ENCODE measurements at regions not wholly inside any gene's neighbourhood (a gene's known extent, or its start where the extent isn't known, plus 50 kb on each side); places are given as distances from the start of the nearest gene placed in this dataset.

DNA sequence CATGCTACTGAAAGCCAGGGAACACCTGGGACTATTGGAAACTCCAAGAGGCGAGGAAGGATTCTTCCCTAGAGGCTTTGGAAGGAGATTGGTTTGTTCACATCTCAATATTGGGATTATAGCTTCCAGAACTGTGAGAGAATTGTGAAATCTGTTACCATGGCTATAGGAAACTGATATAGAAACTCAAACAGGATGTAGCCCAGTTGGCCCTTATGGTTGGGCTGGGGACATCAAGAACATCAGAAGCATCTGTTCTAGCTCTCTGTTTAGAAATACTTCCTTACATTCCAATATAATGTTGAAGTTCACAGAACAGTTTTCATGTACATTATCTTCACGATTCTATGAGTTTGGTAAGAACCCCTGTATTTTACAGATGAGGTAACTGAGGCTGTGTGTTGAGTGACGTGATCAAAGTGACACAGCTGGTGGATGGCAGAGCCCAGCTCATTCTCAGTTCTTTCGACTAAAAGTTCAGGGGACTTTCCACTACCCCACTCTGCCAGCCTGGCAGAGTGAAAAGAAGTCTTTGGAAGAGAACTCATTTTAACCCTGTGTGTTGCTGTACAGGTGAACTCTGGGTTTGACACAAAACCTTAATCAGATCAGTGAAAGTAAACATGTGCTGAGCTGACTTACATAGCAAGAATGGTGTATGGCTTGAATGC is 183.0 kb downstream of the GBA3 start:
- intact Hi-C loops (cut with DNase I): no loop called here
- no peaks in the 10 kb centered on the region for H3K9me3 ChIP-seq
- no peak overlapping the region for H3K27ac ChIP-seq (replicated peaks in 1 of 4)
- H3K36me3 ChIP-seq: no peaks in the 10 kb centered on the region
- 82% methylated on average over 4 of the region's 4 CpGs for WGBS
- no peak for DNase-seq (ENCODE audit: extremely low spot score)
- TF ChIP-seq, protein P1, sequence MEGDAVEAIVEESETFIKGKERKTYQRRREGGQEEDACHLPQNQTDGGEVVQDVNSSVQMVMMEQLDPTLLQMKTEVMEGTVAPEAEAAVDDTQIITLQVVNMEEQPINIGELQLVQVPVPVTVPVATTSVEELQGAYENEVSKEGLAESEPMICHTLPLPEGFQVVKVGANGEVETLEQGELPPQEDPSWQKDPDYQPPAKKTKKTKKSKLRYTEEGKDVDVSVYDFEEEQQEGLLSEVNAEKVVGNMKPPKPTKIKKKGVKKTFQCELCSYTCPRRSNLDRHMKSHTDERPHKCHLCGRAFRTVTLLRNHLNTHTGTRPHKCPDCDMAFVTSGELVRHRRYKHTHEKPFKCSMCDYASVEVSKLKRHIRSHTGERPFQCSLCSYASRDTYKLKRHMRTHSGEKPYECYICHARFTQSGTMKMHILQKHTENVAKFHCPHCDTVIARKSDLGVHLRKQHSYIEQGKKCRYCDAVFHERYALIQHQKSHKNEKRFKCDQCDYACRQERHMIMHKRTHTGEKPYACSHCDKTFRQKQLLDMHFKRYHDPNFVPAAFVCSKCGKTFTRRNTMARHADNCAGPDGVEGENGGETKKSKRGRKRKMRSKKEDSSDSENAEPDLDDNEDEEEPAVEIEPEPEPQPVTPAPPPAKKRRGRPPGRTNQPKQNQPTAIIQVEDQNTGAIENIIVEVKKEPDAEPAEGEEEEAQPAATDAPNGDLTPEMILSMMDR (IDR thresholded peaks at IDR 0.05): no peak
- TF ChIP-seq EP300 (IDR thresholded peaks at IDR 0.05) (no peak), POLR2AphosphoS5 (IDR thresholded peaks at IDR 0.05) (no peak), POLR2A (IDR thresholded peaks at IDR 0.05; ENCODE audit: low read depth) (no peak)
- H3K4me3 ChIP-seq: no peak overlapping the region
- H3K27me3 ChIP-seq: no peaks in the 10 kb centered on the region
- no peaks in the 10 kb centered on the region for H3K4me1 ChIP-seq

DNA sequence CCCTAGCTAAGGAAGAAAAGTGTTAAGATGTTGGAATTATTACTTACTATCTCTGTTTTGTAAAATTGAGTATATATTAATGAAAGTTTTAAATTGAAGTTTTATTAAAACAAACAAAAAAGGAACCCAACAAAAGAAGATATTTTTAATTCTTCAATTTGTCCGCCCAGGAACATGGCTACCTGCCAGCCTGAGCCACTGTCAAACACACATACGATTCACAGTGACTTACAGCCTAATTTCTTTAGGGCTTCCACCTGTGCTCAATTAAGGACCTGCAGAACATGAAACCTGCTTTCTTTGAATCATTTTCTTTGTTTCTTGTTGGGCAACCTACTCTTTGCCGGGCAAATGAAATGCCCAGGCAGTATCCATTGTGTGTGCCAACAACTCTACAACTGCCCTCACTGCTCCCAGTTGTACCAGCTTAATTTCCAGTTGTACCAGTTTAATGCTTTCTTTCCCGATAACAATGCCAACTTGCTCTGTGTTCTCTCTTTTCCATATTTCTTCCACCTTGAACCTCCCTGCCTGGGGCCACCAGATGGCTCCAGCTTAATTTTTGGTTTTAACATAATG is 181.7 kb downstream of the GBA3 start:
- 76% methylated on average over 4 of the region's 4 CpGs for WGBS
- no peaks in the 10 kb centered on the region for H3K27me3 ChIP-seq
- no peak overlapping the region for H3K27ac ChIP-seq (replicated peaks in 1 of 4)
- intact Hi-C loops (cut with DNase I): no loop called here
- no peaks in the 10 kb centered on the region for H3K9me3 ChIP-seq
- DNase-seq (ENCODE audit: extremely low spot score): no peak
- H3K36me3 ChIP-seq: no peaks in the 10 kb centered on the region
- TF ChIP-seq POLR2A (IDR thresholded peaks at IDR 0.05; ENCODE audit: low read depth) (no peak), POLR2AphosphoS5 (IDR thresholded peaks at IDR 0.05) (no peak), EP300 (IDR thresholded peaks at IDR 0.05) (no peak)
- TF ChIP-seq, protein P1 (IDR thresholded peaks at IDR 0.05): no peak
- H3K4me1 ChIP-seq: no peaks in the 10 kb centered on the region
- H3K4me3 ChIP-seq: no peak overlapping the region

DNA sequence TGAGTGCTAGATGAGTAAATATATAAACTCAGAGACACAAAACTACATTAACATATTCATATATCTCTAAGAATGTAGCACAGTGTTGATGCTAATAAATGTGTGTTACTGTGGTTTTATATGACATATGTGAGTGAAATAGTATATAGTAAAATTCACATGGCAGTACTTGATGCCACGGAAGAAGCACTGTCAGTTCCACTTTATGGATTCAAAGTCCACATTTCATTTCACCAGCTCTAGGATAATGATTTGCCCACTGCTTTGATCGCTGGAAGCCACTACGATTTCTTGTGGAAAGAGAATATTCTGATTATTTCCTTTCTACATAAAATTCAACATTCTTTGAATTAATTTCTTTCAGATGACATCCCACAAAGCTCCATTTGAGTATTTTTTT is 181.2 kb downstream of the GBA3 start:
- no peak for DNase-seq (ENCODE audit: extremely low spot score)
- Histone ChIP-seq H3K27ac (replicated peaks in 1 of 4) (no peak overlapping the region), H3K36me3 (no peaks in the 10 kb centered on the region), H3K4me3 (no peak overlapping the region), H3K9me3 (no peaks in the 10 kb centered on the region), H3K4me1 (no peaks in the 10 kb centered on the region), H3K27me3 (no peaks in the 10 kb centered on the region)
- TF ChIP-seq EP300 (IDR thresholded peaks at IDR 0.05): no peak
- TF ChIP-seq POLR2AphosphoS5 (IDR thresholded peaks at IDR 0.05): no peak
- TF ChIP-seq, protein P1 (IDR thresholded peaks at IDR 0.05): no peak
- TF ChIP-seq POLR2A (IDR thresholded peaks at IDR 0.05; ENCODE audit: low read depth): no peak
- 89% methylated on average over 3 of the region's 3 CpGs for WGBS
- intact Hi-C loops (cut with DNase I): no loop called here

DNA sequence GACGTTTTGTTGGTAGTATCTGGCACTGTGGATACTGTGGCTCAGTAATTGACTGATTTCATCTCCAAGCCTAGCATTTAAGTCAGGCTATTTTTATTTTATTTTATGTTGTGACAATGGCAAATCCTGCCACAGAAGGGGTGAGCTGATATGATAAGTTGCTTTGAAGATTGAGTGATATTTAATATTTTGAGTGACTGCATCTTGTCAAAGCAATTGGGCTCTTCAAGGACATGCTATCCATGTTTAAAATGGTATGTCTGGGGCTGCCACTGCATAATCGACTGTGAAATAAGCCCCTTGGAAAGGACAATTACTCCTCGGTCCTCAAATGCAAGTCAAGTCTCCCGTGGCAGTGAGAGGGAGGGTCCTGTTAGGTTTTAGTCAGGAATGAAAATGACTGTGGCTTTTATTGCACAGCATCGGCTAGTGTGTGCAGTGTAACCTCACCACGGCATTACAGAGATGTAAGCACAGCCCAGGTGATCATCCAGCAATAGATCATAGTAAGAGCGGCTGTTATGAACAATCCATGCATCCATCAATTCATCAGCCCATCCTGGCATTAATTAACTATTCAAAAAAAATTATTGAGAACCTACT is 178.2 kb downstream of the GBA3 start:
- Histone ChIP-seq H3K36me3 (no peaks in the 10 kb centered on the region), H3K27me3 (no peaks in the 10 kb centered on the region), H3K27ac (replicated peaks in 1 of 4) (no peak overlapping the region), H3K4me1 (no peaks in the 10 kb centered on the region), H3K4me3 (no peak overlapping the region), H3K9me3 (no peaks in the 10 kb centered on the region)
- WGBS: 56% methylated on average over 7 of the region's 7 CpGs
- DNase-seq (ENCODE audit: extremely low spot score): no peak
- TF ChIP-seq, protein P1 (IDR thresholded peaks at IDR 0.05): no peak
- no peak for TF ChIP-seq POLR2AphosphoS5 (IDR thresholded peaks at IDR 0.05)
- TF ChIP-seq POLR2A (IDR thresholded peaks at IDR 0.05; ENCODE audit: low read depth): no peak
- no peak for TF ChIP-seq EP300 (IDR thresholded peaks at IDR 0.05)
- intact Hi-C loops (cut with DNase I): no loop called here

All from esophagus muscularis mucosa (tissue), 4 donors.